ENCODE measurements at regions not wholly inside any gene's neighbourhood (a gene's known extent, or its start where the extent isn't known, plus 50 kb on each side); places are given as distances from the start of the nearest gene placed in this dataset.

DNA sequence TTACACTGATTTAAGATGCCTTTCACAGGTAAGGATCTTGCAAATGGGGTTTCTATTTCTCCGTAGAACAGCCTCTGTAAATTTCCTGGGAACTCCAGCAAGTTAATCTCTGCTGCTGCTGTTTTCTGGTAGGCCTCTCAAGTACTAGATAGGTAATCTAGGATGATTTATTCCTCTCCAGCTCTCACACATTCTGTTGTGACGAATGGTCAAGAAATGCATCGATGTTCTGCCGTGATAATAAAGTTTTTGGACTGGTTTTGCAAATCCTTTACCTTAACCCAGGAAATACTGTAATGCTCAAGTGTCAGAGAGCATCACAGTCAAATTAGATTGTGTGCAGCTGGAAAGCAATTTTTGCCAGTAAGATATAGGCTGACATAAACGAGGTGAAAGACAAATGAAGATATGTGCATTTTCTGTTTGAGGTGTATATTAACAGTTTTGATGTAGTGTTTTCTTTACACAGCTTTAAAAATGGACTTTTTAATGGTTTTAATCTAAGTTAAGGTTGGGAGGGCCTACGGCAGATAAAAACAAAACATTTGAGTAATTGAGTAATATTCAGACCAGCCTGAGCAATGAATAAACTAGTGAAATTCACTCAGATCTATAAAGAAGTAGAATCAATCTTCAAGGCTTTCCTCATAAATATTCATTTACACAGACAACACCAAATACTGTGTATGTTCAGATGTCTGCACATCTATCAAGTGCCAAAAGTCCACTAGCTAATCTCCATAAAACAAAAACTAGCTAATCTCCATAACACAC, 300.6 kb upstream of the EDIL3 start:
- no peak overlapping the region for H3K9ac ChIP-seq (ENCODE audit: extremely low read depth, insufficient read length, low read length)
- no peaks in the 10 kb centered on the region for H3K9me3 ChIP-seq (ENCODE audit: control insufficient read depth, low read depth, low read length)
- no peak overlapping the region for H3K4ac ChIP-seq (ENCODE audit: low read depth, low read length)
- H3K23ac ChIP-seq (ENCODE audit: insufficient read length, low read depth, low read length), result no peak overlapping the region
- no peak for DNase-seq
- WGBS (ENCODE audit: extremely low coverage, insufficient read length, low lambda C conversion rate), result no CpG with 5 or more reads among the region's 6 CpGs
- no peaks in the 10 kb centered on the region for H3K79me2 ChIP-seq (ENCODE audit: insufficient read depth, low read length)
- no peak overlapping the region for H3K27ac ChIP-seq (ENCODE audit: insufficient read length, low read depth, low read length)
- no peaks in the 10 kb centered on the region; a peak in 1 of 7 replicates for H3K36me3 Mint-ChIP-seq (ENCODE audit: insufficient read depth in 1 of 3, low read depth in 3 of 3)
- H3K18ac ChIP-seq (ENCODE audit: insufficient read length, low read depth, low read length), result no peak overlapping the region
- no peak overlapping the region for H2BK15ac ChIP-seq (ENCODE audit: low read depth, low read length)
- H3K79me1 ChIP-seq (ENCODE audit: insufficient read depth, low read depth, low read length, poor library complexity, severe bottlenecking), result no peaks in the 10 kb centered on the region
- TF ChIP-seq, protein P1, sequence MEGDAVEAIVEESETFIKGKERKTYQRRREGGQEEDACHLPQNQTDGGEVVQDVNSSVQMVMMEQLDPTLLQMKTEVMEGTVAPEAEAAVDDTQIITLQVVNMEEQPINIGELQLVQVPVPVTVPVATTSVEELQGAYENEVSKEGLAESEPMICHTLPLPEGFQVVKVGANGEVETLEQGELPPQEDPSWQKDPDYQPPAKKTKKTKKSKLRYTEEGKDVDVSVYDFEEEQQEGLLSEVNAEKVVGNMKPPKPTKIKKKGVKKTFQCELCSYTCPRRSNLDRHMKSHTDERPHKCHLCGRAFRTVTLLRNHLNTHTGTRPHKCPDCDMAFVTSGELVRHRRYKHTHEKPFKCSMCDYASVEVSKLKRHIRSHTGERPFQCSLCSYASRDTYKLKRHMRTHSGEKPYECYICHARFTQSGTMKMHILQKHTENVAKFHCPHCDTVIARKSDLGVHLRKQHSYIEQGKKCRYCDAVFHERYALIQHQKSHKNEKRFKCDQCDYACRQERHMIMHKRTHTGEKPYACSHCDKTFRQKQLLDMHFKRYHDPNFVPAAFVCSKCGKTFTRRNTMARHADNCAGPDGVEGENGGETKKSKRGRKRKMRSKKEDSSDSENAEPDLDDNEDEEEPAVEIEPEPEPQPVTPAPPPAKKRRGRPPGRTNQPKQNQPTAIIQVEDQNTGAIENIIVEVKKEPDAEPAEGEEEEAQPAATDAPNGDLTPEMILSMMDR (conservative IDR thresholded peaks at IDR 0.05), result no peak
- H3K27me3 Mint-ChIP-seq (ENCODE audit: low read depth), result no peaks in the 10 kb centered on the region
- H3K27ac Mint-ChIP-seq, result no peak overlapping the region
- peaks cover 6 to 12% of the 10 kb centered on the region in 2 experiments for H3K4me1 Mint-ChIP-seq
- no peaks in the 10 kb centered on the region for H3K23me2 ChIP-seq (ENCODE audit: insufficient read length, low read depth, low read length, poor library complexity, severe bottlenecking)
- H2BK20ac ChIP-seq (ENCODE audit: low read depth, low read length, poor library complexity, severe bottlenecking), result no peak overlapping the region
- no peak overlapping the region for H4K8ac ChIP-seq (replicated peaks; ENCODE audit: insufficient read length, low read depth, low read length)
- no peaks in the 10 kb centered on the region for H3K27me3 ChIP-seq (ENCODE audit: insufficient read depth, low read length)
- no peak overlapping the region for H4K5ac ChIP-seq (ENCODE audit: insufficient read length, low read depth, low read length)
- H3T11ph ChIP-seq (ENCODE audit: low read length), result no peak overlapping the region
- H3K4me3 Mint-ChIP-seq, result no peak overlapping the region
- no peak overlapping the region for H2BK12ac ChIP-seq (ENCODE audit: insufficient read length, low read depth, low read length)
- H2AFZ ChIP-seq (ENCODE audit: low read length), result no peak overlapping the region
- H3K4me1 ChIP-seq (ENCODE audit: insufficient read depth, low read length), result no peaks in the 10 kb centered on the region
- no peak overlapping the region for H2BK5ac ChIP-seq (ENCODE audit: insufficient read length, low read length)
- no peak overlapping the region for H3K14ac ChIP-seq (ENCODE audit: insufficient read depth, low read length)
- no peak overlapping the region for H2AK5ac ChIP-seq (ENCODE audit: insufficient read length, low read length)
- no peaks in the 10 kb centered on the region; a peak in 1 of 5 replicates for H3K9me3 Mint-ChIP-seq
- H3K56ac ChIP-seq (ENCODE audit: insufficient read length, low read depth, low read length), result no peak overlapping the region
- no peaks in the 10 kb centered on the region for H4K20me1 ChIP-seq (ENCODE audit: control insufficient read depth, insufficient read depth, insufficient read length)
- H4K91ac ChIP-seq (ENCODE audit: insufficient read length, low read depth, low read length), result no peak overlapping the region
- no peak overlapping the region for H2BK120ac ChIP-seq (ENCODE audit: low read depth, low read length, poor library complexity, severe bottlenecking)
- no peak overlapping the region for H3K4me2 ChIP-seq (ENCODE audit: insufficient read depth, insufficient read length, low read length)
